CD8-positive, alpha-beta memory T cell (primary cell): ENCODE measurements at regions not wholly inside any gene's neighbourhood (a gene's known extent, or its start where the extent isn't known, plus 50 kb on each side); places are given as distances from the start of the nearest gene placed in this dataset.
"Not testable (repeated sequence)": the region's sequence is repeated elsewhere in the genome, so short reads cannot be mapped to it uniquely, and the experiment has no call there.

ENCODE experiments used
- CTCF ChIA-PET: fragments of 350-600 bp; sonication (Branson Sonifier 250); formaldehyde crosslinking; loops from one replicate; lab custom pipeline; 2021; ENCODE audit warnings: antibody characterized with exemption; lab: Charles Lee
- POLR2A ChIA-PET: fragments of 350-600 bp; sonication (Branson Sonifier 250); formaldehyde crosslinking; loops from one replicate; lab custom pipeline; 2021; ENCODE audit warnings: antibody characterized with exemption; lab: Charles Lee
- DNase-seq, 5 donors: peaks; one replicate each; pipeline versions ENCODE4 v3.0.0 to v3.0.0-alpha.2; 2020 to 2022; ENCODE audit warnings: mixed read lengths in 1 of 5
- H3K27ac ChIP-seq: one replicate; pipeline ENCODE4 v1.7.0; 2013; ENCODE audit warnings: low read depth, mild to moderate bottlenecking, low read length, moderate library complexity
- H3K27me3 ChIP-seq: 2 replicates; pipeline ENCODE4 v1.7.0; 2013; ENCODE audit warnings: low read length, mild to moderate bottlenecking; ENCODE audit not compliant: insufficient read depth, poor library complexity, severe bottlenecking
- H3K36me3 ChIP-seq: 2 replicates; pipeline ENCODE4 v1.7.0; 2013; ENCODE audit warnings: mild to moderate bottlenecking, low read length, moderate library complexity; ENCODE audit not compliant: insufficient read depth
- H3K4me1 ChIP-seq: 2 replicates; pipeline ENCODE4 v1.7.0; 2013; ENCODE audit warnings: mild to moderate bottlenecking, low read length, moderate library complexity; ENCODE audit not compliant: insufficient read depth
- H3K4me3 ChIP-seq: 2 replicates; pipeline ENCODE4 v1.7.0; 2013; ENCODE audit warnings: mild to moderate bottlenecking, low read length
- H3K9me3 ChIP-seq: 2 replicates; pipeline ENCODE4 v1.7.0; 2013; ENCODE audit warnings: mild to moderate bottlenecking, low read length
- H3K27ac Mint-ChIP-seq, 8 donors: one replicate each; pipeline ENCODE4 v1.8.0; 2020 to 2021; ENCODE audit warnings: mixed read lengths in 8 of 8, mild to moderate bottlenecking in 6 of 8, inconsistent platforms in 3 of 8, moderate library complexity in 3 of 8
- H3K27me3 Mint-ChIP-seq, 2 donors: one replicate each; pipeline ENCODE4 v1.8.0; 2020 to 2021; ENCODE audit warnings: mixed read lengths in 2 of 2, mild to moderate bottlenecking in 1 of 2, moderate library complexity in 1 of 2
- H3K36me3 Mint-ChIP-seq, 3 donors: one replicate each; pipeline ENCODE4 v1.8.0; 2020 to 2021; ENCODE audit warnings: mixed read lengths in 3 of 3, inconsistent platforms in 1 of 3, mild to moderate bottlenecking in 1 of 3
- H3K4me1 Mint-ChIP-seq, 3 donors: one replicate each; pipeline ENCODE4 v1.8.0; 2020 to 2021; ENCODE audit warnings: mixed read lengths in 3 of 3, inconsistent platforms in 1 of 3, mild to moderate bottlenecking in 1 of 3
- H3K4me3 Mint-ChIP-seq, 7 donors: one replicate each; pipeline ENCODE4 v1.8.0; 2020 to 2021; ENCODE audit warnings: mixed read lengths in 7 of 7, mild to moderate bottlenecking in 6 of 7, moderate library complexity in 4 of 7, inconsistent platforms in 2 of 7
- H3K9me3 Mint-ChIP-seq, 5 donors: one replicate each; pipeline ENCODE4 v1.8.0; 2020 to 2022; ENCODE audit warnings: mixed read lengths in 5 of 5, mild to moderate bottlenecking in 3 of 5, moderate library complexity in 2 of 5, inconsistent platforms in 1 of 5

GRCh38 chr9:615756-616155 lies 225.7 kb upstream of the DMRT1 start:
- Mint-ChIP-seq H3K27me3 (peaks cover 1 to 7% of the 10 kb centered on the region in 2 donors), H3K9me3 (no peaks in the 10 kb centered on the region), H3K27ac (peak overlapping the region in 1 of 8 donors; percentile 31), H3K4me3 (no peak overlapping the region), H3K4me1 (peaks cover 4 to 5% (median 4%) of the 10 kb centered on the region in 3 donors), H3K36me3 (no peaks in the 10 kb centered on the region)
- POLR2A ChIA-PET = no interaction called here
- no peak for DNase-seq
- Histone ChIP-seq H3K27me3 (no peaks in the 10 kb centered on the region), H3K27ac (no peak overlapping the region), H3K36me3 (no peaks in the 10 kb centered on the region), H3K9me3 (no peaks in the 10 kb centered on the region), H3K4me1 (no peaks in the 10 kb centered on the region), H3K4me3 (no peak overlapping the region)
- CTCF ChIA-PET = no interaction called here

- Mint-ChIP-seq H3K27me3 (peaks cover 4 to 10% of the 10 kb centered on the region in 2 donors), H3K4me3 (no peak overlapping the region)
- CTCF ChIA-PET = interaction anchor here (0.9 kb wide), 1 partner anchor 141 kb away, joined by 3 read pairs; no protein-coding TSS in a partner anchor
Measured at GRCh38 chr9:616694-617093, 224.8 kb upstream of the DMRT1 start.

GRCh38 chr9:617445-618085 lies 223.9 kb upstream of the DMRT1 start:
- H3K36me3 Mint-ChIP-seq = peaks cover 0 to 1% (median 0%) of the 10 kb centered on the region in 3 donors
- ChIA-PET CTCF (interaction anchor here (0.9 kb wide), 1 partner anchor 140 kb away, joined by 3 read pairs; no protein-coding TSS in a partner anchor), POLR2A (no interaction called here)
- H3K4me3 Mint-ChIP-seq = no peak overlapping the region
- H3K27ac Mint-ChIP-seq = no peak overlapping the region
- Histone ChIP-seq H3K27me3 (no peaks in the 10 kb centered on the region), H3K36me3 (no peaks in the 10 kb centered on the region), H3K27ac (no peak overlapping the region), H3K4me1 (no peaks in the 10 kb centered on the region), H3K9me3 (no peaks in the 10 kb centered on the region), H3K4me3 (no peak overlapping the region)
- H3K27me3 Mint-ChIP-seq = peaks cover 8 to 17% of the 10 kb centered on the region in 2 donors
- DNase-seq = no peak
- no peaks in the 10 kb centered on the region for H3K9me3 Mint-ChIP-seq
- peaks cover 4 to 5% (median 4%) of the 10 kb centered on the region in 3 donors for H3K4me1 Mint-ChIP-seq

More at GRCh38 chr9:616694-617093, 224.8 kb upstream of the DMRT1 start:
- H3K4me3 ChIP-seq = no peak overlapping the region
- peaks cover 4 to 5% (median 4%) of the 10 kb centered on the region in 3 donors for H3K4me1 Mint-ChIP-seq
- H3K27ac Mint-ChIP-seq = no peak overlapping the region
- H3K4me1 ChIP-seq = no peaks in the 10 kb centered on the region
- H3K36me3 Mint-ChIP-seq = no peaks in the 10 kb centered on the region
- POLR2A ChIA-PET = no interaction called here
- H3K9me3 Mint-ChIP-seq = no peaks in the 10 kb centered on the region
- DNase-seq = no peak
- no peaks in the 10 kb centered on the region for H3K9me3 ChIP-seq
- no peaks in the 10 kb centered on the region for H3K27me3 ChIP-seq
- no peak overlapping the region for H3K27ac ChIP-seq
- no peaks in the 10 kb centered on the region for H3K36me3 ChIP-seq

GRCh38 chr9:618478-618877 lies 223.0 kb upstream of the DMRT1 start:
- no peak for DNase-seq
- Mint-ChIP-seq H3K27ac (no peak overlapping the region), H3K4me3 (no peak overlapping the region), H3K4me1 (peaks cover 4 to 5% (median 4%) of the 10 kb centered on the region in 3 donors), H3K9me3 (no peaks in the 10 kb centered on the region), H3K27me3 (peaks cover 15 to 22% of the 10 kb centered on the region in 2 donors), H3K36me3 (peaks cover 0 to 1% (median 0%) of the 10 kb centered on the region in 3 donors)
- Histone ChIP-seq H3K27me3 (no peaks in the 10 kb centered on the region), H3K36me3 (no peaks in the 10 kb centered on the region), H3K27ac (no peak overlapping the region), H3K4me1 (no peaks in the 10 kb centered on the region), H3K9me3 (no peaks in the 10 kb centered on the region), H3K4me3 (no peak overlapping the region)
- POLR2A ChIA-PET = no interaction called here
- CTCF ChIA-PET = no interaction called here

- Mint-ChIP-seq H3K36me3 (peaks cover 0 to 1% (median 0%) of the 10 kb centered on the region in 3 donors), H3K27me3 (peaks cover 17 to 18% of the 10 kb centered on the region in 2 donors), H3K9me3 (no peaks in the 10 kb centered on the region), H3K4me3 (no peak overlapping the region), H3K4me1 (no peaks in the 10 kb centered on the region), H3K27ac (no peak overlapping the region)
- H3K9me3 ChIP-seq = no peaks in the 10 kb centered on the region
- H3K4me1 ChIP-seq = no peaks in the 10 kb centered on the region
- CTCF ChIA-PET = no interaction called here
- H3K4me3 ChIP-seq = no peak overlapping the region
- H3K27me3 ChIP-seq = no peaks in the 10 kb centered on the region
- no peaks in the 10 kb centered on the region for H3K36me3 ChIP-seq
- no peak for DNase-seq
- POLR2A ChIA-PET = no interaction called here
- H3K27ac ChIP-seq = no peak overlapping the region
Measured at GRCh38 chr9:621201-621855, 220.2 kb upstream of the DMRT1 start.

GRCh38 chr9:624935-625500 lies 216.5 kb upstream of the DMRT1 start:
- DNase-seq = no peak
- H3K27ac ChIP-seq = no peak overlapping the region
- no peak overlapping the region for H3K4me3 Mint-ChIP-seq
- H3K36me3 ChIP-seq = no peaks in the 10 kb centered on the region
- H3K9me3 Mint-ChIP-seq = no peaks in the 10 kb centered on the region
- H3K4me3 ChIP-seq = no peak overlapping the region
- no peaks in the 10 kb centered on the region for H3K4me1 Mint-ChIP-seq
- H3K27ac Mint-ChIP-seq = peak overlapping the region in 1 of 8 donors; percentile 34
- peaks cover 0 to 3% (median 0%) of the 10 kb centered on the region in 3 donors for H3K36me3 Mint-ChIP-seq
- ChIA-PET POLR2A (no interaction called here), CTCF (no interaction called here)
- no peaks in the 10 kb centered on the region for H3K9me3 ChIP-seq
- H3K27me3 ChIP-seq = no peaks in the 10 kb centered on the region
- peaks cover 17 to 20% of the 10 kb centered on the region in 2 donors for H3K27me3 Mint-ChIP-seq
- no peaks in the 10 kb centered on the region for H3K4me1 ChIP-seq

GRCh38 chr9:625613-626012 lies 215.9 kb upstream of the DMRT1 start:
- no peaks in the 10 kb centered on the region for H3K9me3 ChIP-seq
- no peaks in the 10 kb centered on the region for H3K4me1 Mint-ChIP-seq
- no peaks in the 10 kb centered on the region for H3K9me3 Mint-ChIP-seq
- H3K36me3 ChIP-seq = no peaks in the 10 kb centered on the region
- no peak overlapping the region for H3K27ac ChIP-seq
- H3K36me3 Mint-ChIP-seq = peaks cover 0 to 3% (median 0%) of the 10 kb centered on the region in 3 donors
- no peak overlapping the region for H3K4me3 ChIP-seq
- no peak for DNase-seq
- H3K27me3 ChIP-seq = no peaks in the 10 kb centered on the region
- H3K27me3 Mint-ChIP-seq = peaks cover 17 to 18% of the 10 kb centered on the region in 2 donors
- no peaks in the 10 kb centered on the region for H3K4me1 ChIP-seq
- H3K27ac Mint-ChIP-seq = peak overlapping the region in 1 of 8 donors; percentile 5
- ChIA-PET CTCF (no interaction called here), POLR2A (no interaction called here)
- H3K4me3 Mint-ChIP-seq = no peak overlapping the region

GRCh38 chr9:626114-626513 lies 215.4 kb upstream of the DMRT1 start:
- DNase-seq, CTCF ChIA-PET: not testable (repeated sequence)
- H3K27me3 Mint-ChIP-seq = peaks cover 17 to 18% of the 10 kb centered on the region in 2 donors

More at GRCh38 chr9:626114-626513, 215.4 kb upstream of the DMRT1 start:
- H3K36me3 Mint-ChIP-seq, POLR2A ChIA-PET, H3K4me1 ChIP-seq, H3K9me3 Mint-ChIP-seq, H3K4me3 Mint-ChIP-seq, H3K27me3 ChIP-seq, H3K4me3 ChIP-seq, H3K9me3 ChIP-seq, H3K27ac ChIP-seq, H3K4me1 Mint-ChIP-seq, H3K27ac Mint-ChIP-seq, H3K36me3 ChIP-seq: not testable (repeated sequence)
